HepG2 (cell line): ENCODE measurements at regions not wholly inside any gene's neighbourhood (a gene's known extent, or its start where the extent isn't known, plus 50 kb on each side); places are given as distances from the start of the nearest gene placed in this dataset.

Experiments used
- ATAC-seq: fragments of 200-7000 bp; cut with Tn5 transposase; 3 replicates; pipeline ENCODE4 v1.9.1; 2020; ENCODE audit warnings: mild to moderate bottlenecking, moderate library complexity
- BruUV-seq: library from RNA; stranded (reverse); fragments of 400-500 nt; replicated peaks from 2 replicates; lab custom pipeline; 2021; lab: Mats Ljungman, UMichigan
- CTCF ChIA-PET: fragments of 300-600 bp; formaldehyde crosslinking; extraction: SDS; loops from one replicate; lab custom pipeline; 2021; ENCODE audit warnings: low total read pairs, inconsistent platforms, low intra/inter-chr PET ratio; lab: Yijun Ruan, JAX
- POLR2A ChIA-PET: fragments of 350-600 bp; sonication (Branson Sonifier 250); formaldehyde crosslinking; loops from one replicate; lab custom pipeline; 2020; ENCODE audit warnings: antibody characterized with exemption, inconsistent platforms; lab: Yijun Ruan, JAX
- DNase-seq: peaks from one replicate; pipeline ENCODE4 v3.0.0-alpha.2; 2015; ENCODE audit warnings: low spot score
- FAIRE-seq: peaks from 3 replicates; lab custom pipeline; 2011; peaks lifted over from hg19 to GRCh38; lab: Jason Lieb, UNC
- H2AFZ ChIP-seq: one replicate; pipeline ENCODE4 v1.6.1; 2011; ENCODE audit warnings: low read length, inconsistent platforms
- H3K27ac ChIP-seq: fragments of 300-600 bp; 3 replicates; pipeline ENCODE4 v1.8.0; 2011; ENCODE audit warnings: mixed run types, mild to moderate bottlenecking, mixed read lengths, low read length, inconsistent platforms; ENCODE audit not compliant: insufficient read depth; ENCODE audit errors: extremely low read length
- H3K27me3 ChIP-seq, 2 experiments: fragments of 200-600 bp in 1 of 2; 2 replicates in 1 of 2; 3 replicates in 1 of 2; pipeline versions ENCODE4 v1.6.0 to v1.8.0; 2011; ENCODE audit warnings: low read length in 2 of 2, mild to moderate bottlenecking in 2 of 2, moderate library complexity in 2 of 2, inconsistent platforms in 1 of 2; ENCODE audit not compliant: insufficient read depth in 2 of 2, control insufficient read depth in 1 of 2
- H3K36me3 ChIP-seq, 2 experiments: fragments of 200-600 bp in 1 of 2; replicated peaks in 1 of 2; 2 replicates in 1 of 2; 3 replicates in 1 of 2; pipeline versions ENCODE4 v1.5.1 to v1.8.0; 2011; ENCODE audit warnings: low read length in 2 of 2, inconsistent platforms in 1 of 2; ENCODE audit not compliant: insufficient read depth in 2 of 2, control insufficient read depth in 1 of 2
- H3K4me1 ChIP-seq: 2 replicates; pipeline ENCODE4 v1.5.1; 2012; ENCODE audit warnings: low read length, inconsistent platforms; ENCODE audit not compliant: insufficient read depth
- H3K4me2 ChIP-seq: 2 replicates; pipeline ENCODE4 v1.6.0; 2011; ENCODE audit warnings: low read depth, low read length, inconsistent platforms
- H3K4me3 ChIP-seq, 3 experiments: fragments of 200-600 bp in 1 of 3; sonication (generic), shearing (Covaris generic) in 1 of 3; replicated peaks in 1 of 3; 2 replicates each; pipeline ENCODE4 v1.5.1; 2011 to 2016; ENCODE audit warnings: low read length in 3 of 3, inconsistent platforms in 2 of 3, low read depth in 2 of 3, mild to moderate bottlenecking in 2 of 3, control low read depth in 1 of 3, mixed read lengths in 1 of 3; ENCODE audit not compliant: insufficient read depth in 1 of 3
- H3K79me2 ChIP-seq: one replicate; pipeline ENCODE4 v1.6.1; 2011; ENCODE audit warnings: low read length, inconsistent platforms; ENCODE audit not compliant: insufficient read depth
- H3K9ac ChIP-seq: 2 replicates; pipeline ENCODE4 v1.6.0; 2011; ENCODE audit warnings: mild to moderate bottlenecking, low read depth, low read length, inconsistent platforms; ENCODE audit not compliant: insufficient read depth
- H3K9me3 ChIP-seq: 2 replicates; pipeline ENCODE4 v1.5.1; 2012; ENCODE audit warnings: mild to moderate bottlenecking, low read length
- H4K20me1 ChIP-seq: 2 replicates; pipeline ENCODE4 v1.6.0; 2011; ENCODE audit warnings: inconsistent platforms, mild to moderate bottlenecking, low read length, moderate library complexity; ENCODE audit not compliant: insufficient read depth
- AGO2 ChIP-seq: fragments of 200-400 bp; formaldehyde crosslinking; optimal IDR thresholded peaks from 2 replicates; pipeline ENCODE3; 2017; ENCODE audit warnings: mild to moderate bottlenecking, low read depth, low read length, moderate library complexity
- ATF7 ChIP-seq, 2 experiments: fragments of 450-650 bp in 1 of 2; sonication (generic) in 1 of 2; formaldehyde crosslinking in 1 of 2; IDR thresholded peaks; 2 replicates each; pipeline versions ENCODE4 v1.4.0 to v1.6.1; 2016 to 2020; ENCODE audit warnings: antibody characterized with exemption in 1 of 2, mild to moderate bottlenecking in 1 of 2, missing genetic modification reagents in 1 of 2
- HOMEZ ChIP-seq: IDR thresholded peaks from 2 replicates; pipeline ENCODE4 v1.6.1; 2016; ENCODE audit warnings: low read depth
- IKZF4 ChIP-seq: sonication (generic); formaldehyde crosslinking; IDR thresholded peaks from 2 replicates; pipeline ENCODE4 v1.5.1; 2020; ENCODE audit warnings: borderline replicate concordance, mild to moderate bottlenecking, low read depth, missing genetic modification reagents; ENCODE audit errors: not compliant biosample characterization
- MAFF ChIP-seq: IDR thresholded peaks from 2 replicates; pipeline ENCODE4 v1.6.1; 2011; ENCODE audit warnings: low read depth, low read length, improper control_type of control experiment
- MAFK ChIP-seq, 2 experiments: IDR thresholded peaks in 1 of 2; conservative IDR thresholded peaks in 1 of 2; 2 replicates each; pipeline ENCODE4 v1.6.1; 2011; ENCODE audit warnings: improper control_type of control experiment in 2 of 2, low read length in 2 of 2
- NR2C2 ChIP-seq: sonication (generic); formaldehyde crosslinking; IDR thresholded peaks from 2 replicates; pipeline ENCODE4 v1.4.0; 2020; ENCODE audit warnings: missing genetic modification reagents, mild to moderate bottlenecking, moderate library complexity, borderline replicate concordance
- RAD21 ChIP-seq: fragments of 450-650 bp; formaldehyde crosslinking; IDR thresholded peaks from 2 replicates; pipeline ENCODE4 v1.5.0; 2020; ENCODE audit warnings: mild to moderate bottlenecking
- SMC3 ChIP-seq: IDR thresholded peaks from 2 replicates; pipeline ENCODE4 v1.6.1; 2011; ENCODE audit warnings: low read length, improper control_type of control experiment
- TBX2 ChIP-seq: sonication (generic); formaldehyde crosslinking; IDR thresholded peaks from 2 replicates; pipeline ENCODE4 v1.5.0; 2020; ENCODE audit warnings: missing genetic modification reagents, mild to moderate bottlenecking, borderline replicate concordance
- XBP1 ChIP-seq: sonication (generic); formaldehyde crosslinking; IDR thresholded peaks from 2 replicates; pipeline ENCODE4 v1.5.0; 2020; ENCODE audit warnings: missing genetic modification reagents
- ZBTB26 ChIP-seq: IDR thresholded peaks from 2 replicates; pipeline ENCODE4 v1.6.1; 2016; ENCODE audit warnings: missing compliant biosample characterization, missing genetic modification reagents, borderline replicate concordance
- ZNF484 ChIP-seq: sonication (generic); formaldehyde crosslinking; IDR thresholded peaks from 2 replicates; pipeline ENCODE4 v1.5.1; 2020; ENCODE audit warnings: mild to moderate bottlenecking, low read depth, missing genetic modification reagents, borderline replicate concordance
- ZNF564 ChIP-seq: sonication (generic); formaldehyde crosslinking; IDR thresholded peaks from 2 replicates; pipeline ENCODE4 v1.8.1; 2023; ENCODE audit warnings: mild to moderate bottlenecking, missing genetic modification reagents
- WGBS: methylation state at CpG from one replicate; pipeline ENCODE4 v1.1.6; 2017; ENCODE audit warnings: low lambda C conversion rate; 5-methylcytosine and 5-hydroxymethylcytosine counted together
- in situ Hi-C: cut with HindIII; loops from 2 replicates; pipeline ENCODE4 v1.10.0; 2017; ENCODE audit warnings: low pct_unique_long_range_greater_than_20kb; ENCODE audit not compliant: extremely low pct_ligation_motif_present
- intact Hi-C: fragments of 100-400 bp; cut with micrococcal nuclease; formaldehyde crosslinking; loops from one replicate; pipeline ENCODE4 v1.10.0; 2022; ENCODE audit not compliant: unreplicated experiment

- no peaks in the 10 kb centered on the region for H3K4me1 ChIP-seq
- ChIA-PET CTCF (no interaction called here), POLR2A (no interaction called here)
- no peak overlapping the region for H3K27ac ChIP-seq
- no peaks in the 10 kb centered on the region for H3K79me2 ChIP-seq
- in situ Hi-C loops (no loop called here), intact Hi-C loops (no loop called here)
- H2AFZ ChIP-seq: no peak overlapping the region
- no TSS peak for BruUV-seq
- peaks cover 16% of the 10 kb centered on the region for H3K9me3 ChIP-seq
- ATAC-seq (no peak), DNase-seq (no peak), FAIRE-seq (no peak)
- no peaks in the 10 kb centered on the region for H3K36me3 ChIP-seq
- no peak overlapping the region for H3K4me2 ChIP-seq
- TF ChIP-seq ZNF564 (no peak), SMC3 (no peak), ATF7 (IDR thresholded peaks at IDR 0.05) (peak; percentile 67), ATF7 (CRISPR knock-in tag; IDR thresholded peaks at IDR 0.05) (no peak), HOMEZ (CRISPR knock-in tag) (no peak)
- WGBS: 53% methylated on average over 5 of the region's 8 CpGs
- H3K27me3 ChIP-seq: no peaks in the 10 kb centered on the region
- H3K9ac ChIP-seq: no peak overlapping the region
- H3K4me3 ChIP-seq: no peak overlapping the region
- no peaks in the 10 kb centered on the region for H4K20me1 ChIP-seq
These were observed 194.0 kb upstream of the IRX1 start for GRCh38 chr5:3401635-3402034.

GRCh38 chr5:3400659-3401058, 195.0 kb upstream of the IRX1 start:
- in situ Hi-C loops: no loop called here
- intact Hi-C loops: no loop called here
- Histone ChIP-seq H3K27ac (no peak overlapping the region), H2AFZ (no peak overlapping the region), H3K4me2 (no peak overlapping the region), H3K27me3 (no peaks in the 10 kb centered on the region), H3K9ac (no peak overlapping the region), H3K9me3 (peaks cover 16% of the 10 kb centered on the region), H3K79me2 (no peaks in the 10 kb centered on the region), H3K4me1 (no peaks in the 10 kb centered on the region), H3K36me3 (no peaks in the 10 kb centered on the region), H3K4me3 (no peak overlapping the region)
- DNase-seq (no peak), FAIRE-seq (no peak)
- no TSS peak for BruUV-seq
- POLR2A ChIA-PET: no interaction called here
- CTCF ChIA-PET: no interaction called here
- TF ChIP-seq XBP1 (CRISPR knock-in tag): no peak
- TF ChIP-seq NR2C2 (CRISPR knock-in tag): no peak
- TF ChIP-seq IKZF4: no peak
- no peak for TF ChIP-seq RAD21 (CRISPR knock-in tag)
- peak; percentile 81 to 89 for TF ChIP-seq MAFK (conservative IDR thresholded peaks at IDR 0.05 in 1 of 2, IDR thresholded peaks at IDR 0.05 in 1 of 2; ENCODE audit: low read length in 2 of 2)
- TF ChIP-seq MAFF: peak; percentile 91
- no peak for TF ChIP-seq TBX2
- TF ChIP-seq AGO2: no peak
- TF ChIP-seq ZBTB26: no peak
- no peak for TF ChIP-seq ZNF484 (CRISPR knock-in tag)
- TF ChIP-seq, all 625 proteins: peak for 2
- ATAC-seq: no peak
- no peaks in the 10 kb centered on the region for H4K20me1 ChIP-seq
- WGBS: 3% methylated on average over 8 of the region's 8 CpGs
